T-cell (primary cell): ENCODE measurements at regions not wholly inside any gene's neighbourhood (a gene's known extent, or its start where the extent isn't known, plus 50 kb on each side); places are given as distances from the start of the nearest gene placed in this dataset.

Source experiments
- ATAC-seq, 4 experiments: fragments of 200-7000 bp in 3 of 4; fragments of 150-1000 bp in 1 of 4; cut with Tn5 transposase; replicated peaks in 1 of 4; 1 replicate in 3 of 4; 2 replicates in 1 of 4; pipeline ENCODE4 v1.10.0; 2021; ENCODE audit warnings: moderate library complexity in 3 of 4, mild to moderate bottlenecking in 2 of 4, moderate number of reproducible peaks in 1 of 4
- CTCF ChIA-PET, 2 donors: fragments of 300-600 bp; sonication (Branson Sonifier 250); formaldehyde crosslinking; loops; one replicate each; lab custom pipeline; 2022; ENCODE audit warnings: antibody characterized with exemption in 2 of 2; lab: Charles Lee
- POLR2A ChIA-PET, 2 donors: fragments of 300-600 bp; sonication (Branson Sonifier 250); formaldehyde crosslinking; loops; one replicate each; lab custom pipeline; 2022; ENCODE audit warnings: antibody characterized with exemption in 2 of 2; lab: Charles Lee
- DNase-seq, 35 experiments: peaks; one replicate each; pipeline versions ENCODE4 v3.0.0 to v3.0.0-alpha.2; 2013 to 2023
- H3K27ac ChIP-seq: one replicate; pipeline ENCODE4 v1.5.1; 2013; ENCODE audit warnings: low read length
- H3K27me3 ChIP-seq, 2 experiments: replicated peaks in 1 of 2; 1 replicate in 1 of 2; 2 replicates in 1 of 2; pipeline versions ENCODE4 v1.6.1 to v1.7.0; 2013; ENCODE audit warnings: low read length in 1 of 2, mixed read lengths in 1 of 2; ENCODE audit not compliant: control insufficient read depth in 2 of 2, insufficient read depth in 2 of 2; ENCODE audit errors: extremely low read depth in 1 of 2
- H3K36me3 ChIP-seq, 2 donors: 1 replicate in 1 of 2; 2 replicates in 1 of 2; pipeline versions ENCODE4 v1.6.1 to v1.7.0; 2013; ENCODE audit warnings: low read length in 1 of 2; ENCODE audit not compliant: control insufficient read depth in 2 of 2, insufficient read depth in 1 of 2; ENCODE audit errors: extremely low read depth in 1 of 2
- H3K4me1 ChIP-seq, 2 experiments: 1 replicate in 1 of 2; 2 replicates in 1 of 2; pipeline versions ENCODE4 v1.6.1 to v1.7.0; 2013; ENCODE audit warnings: low read length in 2 of 2, mixed read lengths in 1 of 2; ENCODE audit not compliant: insufficient read depth in 2 of 2, control insufficient read depth in 1 of 2; ENCODE audit errors: extremely low read depth in 1 of 2
- H3K4me3 ChIP-seq, 2 donors: 1 replicate in 1 of 2; 2 replicates in 1 of 2; pipeline versions ENCODE4 v1.5.1 to v1.7.0; 2013; ENCODE audit warnings: mild to moderate bottlenecking in 2 of 2, low read length in 1 of 2, moderate library complexity in 1 of 2; ENCODE audit not compliant: control insufficient read depth in 1 of 2; ENCODE audit errors: extremely low read depth in 1 of 2
- H3K9me3 ChIP-seq: 2 replicates; pipeline ENCODE4 v1.7.0; 2013
- H3K27ac Mint-ChIP-seq, 2 donors: one replicate each; pipeline ENCODE4 v1.8.0; 2020 to 2021; ENCODE audit warnings: mild to moderate bottlenecking in 2 of 2, mixed read lengths in 2 of 2
- H3K27me3 Mint-ChIP-seq, 2 donors: one replicate each; pipeline ENCODE4 v1.8.0; 2021 to 2022; ENCODE audit warnings: mixed read lengths in 2 of 2
- H3K36me3 Mint-ChIP-seq: one replicate; pipeline ENCODE4 v1.8.0; 2021; ENCODE audit warnings: mixed read lengths
- H3K4me1 Mint-ChIP-seq, 3 donors: one replicate each; pipeline ENCODE4 v1.8.0; 2020 to 2022; ENCODE audit warnings: mixed read lengths in 3 of 3, mild to moderate bottlenecking in 1 of 3
- H3K4me3 Mint-ChIP-seq, 3 donors: one replicate each; pipeline ENCODE4 v1.8.0; 2020 to 2022; ENCODE audit warnings: mild to moderate bottlenecking in 3 of 3, mixed read lengths in 3 of 3, moderate library complexity in 3 of 3
- H3K9me3 Mint-ChIP-seq, 3 donors: one replicate each; pipeline ENCODE4 v1.8.0; 2020 to 2022; ENCODE audit warnings: mixed read lengths in 3 of 3
- WGBS: methylation state at CpG from one replicate; pipeline ENCODE4 v1.1.5; 2013; ENCODE audit warnings: missing lambda C conversion rate; ENCODE audit not compliant: insufficient coverage; 5-methylcytosine and 5-hydroxymethylcytosine counted together

- Histone ChIP-seq H3K4me3 (no peak overlapping the region), H3K27me3 (no peaks in the 10 kb centered on the region), H3K27ac (no peak overlapping the region), H3K9me3 (no peaks in the 10 kb centered on the region), H3K36me3 (no peaks in the 10 kb centered on the region), H3K4me1 (no peaks in the 10 kb centered on the region)
- Mint-ChIP-seq H3K36me3 (no peaks in the 10 kb centered on the region), H3K4me1 (no peaks in the 10 kb centered on the region), H3K27ac (no peak overlapping the region), H3K27me3 (no peaks in the 10 kb centered on the region), H3K9me3 (peaks cover 2 to 8% (median 6%) of the 10 kb centered on the region in 3 donors), H3K4me3 (no peak overlapping the region)
- no peak for DNase-seq
- ChIA-PET CTCF (no interaction called here), POLR2A (no interaction called here)
- no peak for ATAC-seq
- WGBS: no CpG with 5 or more reads among the region's 4 CpGs
Measured at GRCh38 chr5:143665866-143666265, 146.1 kb upstream of the HMHB1 start.

GRCh38 chr5:143664623-143665022, 147.3 kb upstream of the HMHB1 start:
- no peaks in the 10 kb centered on the region for H3K9me3 Mint-ChIP-seq
- no peak overlapping the region for H3K27ac Mint-ChIP-seq
- ATAC-seq (no peak), DNase-seq (no peak)
- H3K27me3 ChIP-seq: no peaks in the 10 kb centered on the region
- H3K4me1 Mint-ChIP-seq: no peaks in the 10 kb centered on the region
- WGBS: no CpG with 5 or more reads among the region's 2 CpGs
- H3K36me3 ChIP-seq: no peaks in the 10 kb centered on the region
- H3K4me3 ChIP-seq: no peak overlapping the region
- ChIA-PET CTCF (interaction anchor here in 1 of 2 donors (0.6 kb wide), 1 partner anchor 78 kb away, joined by 4 read pairs; no protein-coding TSS in a partner anchor), POLR2A (no interaction called here)
- no peaks in the 10 kb centered on the region for H3K4me1 ChIP-seq
- H3K27ac ChIP-seq: no peak overlapping the region
- H3K27me3 Mint-ChIP-seq: no peaks in the 10 kb centered on the region
- no peaks in the 10 kb centered on the region for H3K9me3 ChIP-seq
- no peaks in the 10 kb centered on the region for H3K36me3 Mint-ChIP-seq
- no peak overlapping the region for H3K4me3 Mint-ChIP-seq

- DNase-seq: no peak
- Histone ChIP-seq H3K27ac (no peak overlapping the region), H3K27me3 (no peaks in the 10 kb centered on the region), H3K36me3 (no peaks in the 10 kb centered on the region), H3K9me3 (no peaks in the 10 kb centered on the region), H3K4me3 (no peak overlapping the region), H3K4me1 (no peaks in the 10 kb centered on the region)
- H3K36me3 Mint-ChIP-seq: no peaks in the 10 kb centered on the region
- ChIA-PET CTCF (no interaction called here), POLR2A (no interaction called here)
- no peak overlapping the region for H3K27ac Mint-ChIP-seq
- no peak overlapping the region for H3K4me3 Mint-ChIP-seq
- ATAC-seq: no peak
- 100% methylated on average over 1 of the region's 2 CpGs for WGBS
- no peaks in the 10 kb centered on the region for H3K9me3 Mint-ChIP-seq
- H3K27me3 Mint-ChIP-seq: no peaks in the 10 kb centered on the region
- no peaks in the 10 kb centered on the region for H3K4me1 Mint-ChIP-seq
Measured at GRCh38 chr5:143663872-143664271, 148.1 kb upstream of the HMHB1 start.

GRCh38 chr5:143662020-143662419, 149.9 kb upstream of the HMHB1 start:
- WGBS: no CpG with 5 or more reads among the region's 1 CpG
- POLR2A ChIA-PET: no interaction called here
- H3K36me3 Mint-ChIP-seq: no peaks in the 10 kb centered on the region

GRCh38 chr5:143660625-143661024, 151.3 kb upstream of the HMHB1 start:
- H3K36me3 Mint-ChIP-seq: no peaks in the 10 kb centered on the region
- no peak overlapping the region for H3K4me3 Mint-ChIP-seq
- ATAC-seq (no peak), DNase-seq (no peak)
- no CpG with 5 or more reads among the region's 2 CpGs for WGBS
- H3K27ac Mint-ChIP-seq: no peak overlapping the region
- CTCF ChIA-PET: no interaction called here
- H3K27me3 Mint-ChIP-seq: no peaks in the 10 kb centered on the region
- H3K9me3 Mint-ChIP-seq: no peaks in the 10 kb centered on the region
- no peaks in the 10 kb centered on the region for H3K27me3 ChIP-seq
- no peak overlapping the region for H3K27ac ChIP-seq
- no peaks in the 10 kb centered on the region for H3K36me3 ChIP-seq
- POLR2A ChIA-PET: interaction anchor here in 1 of 2 donors (0.6 kb wide), 1 partner anchor 107 kb away, joined by 4 read pairs; no protein-coding TSS in a partner anchor
- H3K9me3 ChIP-seq: no peaks in the 10 kb centered on the region
- no peak overlapping the region for H3K4me3 ChIP-seq
- H3K4me1 ChIP-seq: no peaks in the 10 kb centered on the region
- no peaks in the 10 kb centered on the region for H3K4me1 Mint-ChIP-seq

More at GRCh38 chr5:143662020-143662419, 149.9 kb upstream of the HMHB1 start:
- no peak overlapping the region for H3K27ac ChIP-seq
- no peaks in the 10 kb centered on the region for H3K9me3 ChIP-seq
- no peak overlapping the region for H3K4me3 ChIP-seq
- ATAC-seq (no peak), DNase-seq (no peak)
- H3K4me1 ChIP-seq: no peaks in the 10 kb centered on the region
- no peaks in the 10 kb centered on the region for H3K9me3 Mint-ChIP-seq
- H3K36me3 ChIP-seq: no peaks in the 10 kb centered on the region
- no peak overlapping the region for H3K27ac Mint-ChIP-seq
- H3K27me3 ChIP-seq: no peaks in the 10 kb centered on the region
- CTCF ChIA-PET: no interaction called here
- no peaks in the 10 kb centered on the region for H3K4me1 Mint-ChIP-seq
- no peak overlapping the region for H3K4me3 Mint-ChIP-seq
- no peaks in the 10 kb centered on the region for H3K27me3 Mint-ChIP-seq

GRCh38 chr5:143659599-143660238, 152.2 kb upstream of the HMHB1 start:
- Mint-ChIP-seq H3K27me3 (no peaks in the 10 kb centered on the region), H3K9me3 (no peaks in the 10 kb centered on the region), H3K4me3 (no peak overlapping the region), H3K36me3 (no peaks in the 10 kb centered on the region), H3K27ac (no peak overlapping the region), H3K4me1 (no peaks in the 10 kb centered on the region)
- no peaks in the 10 kb centered on the region for H3K4me1 ChIP-seq
- H3K27me3 ChIP-seq: no peaks in the 10 kb centered on the region
- ChIA-PET CTCF (no interaction called here), POLR2A (no interaction called here)
- WGBS: no CpG with 5 or more reads among the region's 3 CpGs
- H3K4me3 ChIP-seq: no peak overlapping the region
- DNase-seq (no peak), ATAC-seq (no peak)
- H3K9me3 ChIP-seq: no peaks in the 10 kb centered on the region
- no peaks in the 10 kb centered on the region for H3K36me3 ChIP-seq
- no peak overlapping the region for H3K27ac ChIP-seq

GRCh38 chr5:143658956-143659355, 153.0 kb upstream of the HMHB1 start:
- no peak for DNase-seq
- Histone ChIP-seq H3K27ac (no peak overlapping the region), H3K4me1 (no peaks in the 10 kb centered on the region), H3K36me3 (no peaks in the 10 kb centered on the region), H3K9me3 (no peaks in the 10 kb centered on the region), H3K27me3 (no peaks in the 10 kb centered on the region), H3K4me3 (no peak overlapping the region)
- Mint-ChIP-seq H3K36me3 (no peaks in the 10 kb centered on the region), H3K4me3 (no peak overlapping the region), H3K9me3 (no peaks in the 10 kb centered on the region), H3K27me3 (no peaks in the 10 kb centered on the region), H3K27ac (no peak overlapping the region), H3K4me1 (no peaks in the 10 kb centered on the region)
- ATAC-seq: no peak
- ChIA-PET POLR2A (no interaction called here), CTCF (no interaction called here)
- no CpG with 5 or more reads among the region's 3 CpGs for WGBS
